Transverse colon (tissue), 4 donors: ENCODE measurements at regions not wholly inside any gene's neighbourhood (a gene's known extent, or its start where the extent isn't known, plus 50 kb on each side); places are given as distances from the start of the nearest gene placed in this dataset.

Source experiments
- DNase-seq: peaks from one replicate; pipeline ENCODE4 v3.0.0-alpha.2; 2019
- H3K27ac ChIP-seq, 4 donors: fragments of 200-600 bp; sonication (generic); 2 replicates each; pipeline ENCODE4 v1.5.1; 2016 to 2018; ENCODE audit warnings: inconsistent platforms in 4 of 4
- H3K27me3 ChIP-seq: fragments of 200-600 bp; sonication (generic); 2 replicates; pipeline ENCODE4 v1.5.1; 2017; ENCODE audit warnings: inconsistent platforms
- H3K36me3 ChIP-seq, 4 donors: fragments of 200-600 bp; sonication (generic); 2 replicates each; pipeline ENCODE4 v1.5.1; 2017 to 2019; ENCODE audit warnings: inconsistent platforms in 4 of 4
- H3K4me1 ChIP-seq, 4 donors: fragments of 200-600 bp; sonication (generic); 2 replicates each; pipeline ENCODE4 v1.5.1; 2017 to 2020; ENCODE audit warnings: inconsistent platforms in 4 of 4
- H3K4me3 ChIP-seq, 4 donors: fragments of 200-600 bp; sonication (generic); 1 replicate in 1 of 4; 2 replicates in 3 of 4; pipeline versions ENCODE4 v1.5.1 to v1.6.1; 2017 to 2019; ENCODE audit warnings: inconsistent platforms in 4 of 4
- H3K9me3 ChIP-seq, 2 donors: fragments of 200-600 bp; sonication (generic); 2 replicates each; pipeline ENCODE4 v1.5.1; 2017 to 2019; ENCODE audit warnings: inconsistent platforms in 2 of 2
- CTCF ChIP-seq, 5 experiments: fragments of 200-600 bp in 3 of 5; fragments of 450-650 bp in 2 of 5; sonication (generic) in 3 of 5; IDR thresholded peaks; 1 replicate in 2 of 5; 2 replicates in 3 of 5; pipeline ENCODE4 v1.5.1; 2016 to 2017; ENCODE audit warnings: antibody characterized with exemption in 5 of 5, inconsistent platforms in 3 of 5, mild to moderate bottlenecking in 2 of 5, moderate library complexity in 1 of 5
- EP300 ChIP-seq: sonication (generic); formaldehyde crosslinking; IDR thresholded peaks from one replicate; pipeline ENCODE4 v1.6.1; 2017; ENCODE audit warnings: antibody characterized with exemption, low read depth
- POLR2A ChIP-seq: fragments of 450-650 bp; IDR thresholded peaks from one replicate; pipeline ENCODE4 v1.6.1; 2016; ENCODE audit warnings: antibody characterized with exemption, mild to moderate bottlenecking, moderate library complexity
- POLR2AphosphoS5 ChIP-seq, 3 donors: sonication (generic); formaldehyde crosslinking; IDR thresholded peaks; one replicate each; pipeline ENCODE4 v1.6.1; 2016; ENCODE audit warnings: antibody characterized with exemption in 3 of 3
- WGBS, 2 donors: methylation state at CpG; one replicate each; pipeline ENCODE4 v1.1.5; 2018; ENCODE audit warnings: low coverage in 1 of 2; 5-methylcytosine and 5-hydroxymethylcytosine counted together
- in situ Hi-C, 4 donors: fragments of 200-750 bp; cut with MboI; loops; one replicate each; pipeline versions ENCODE4 v1.15.0 to v1.15.1; 2017; ENCODE audit warnings: low sequenced_read_pairs in 3 of 4, low pct_ligation_motif_present in 1 of 4, low pct_unique_long_range_greater_than_20kb in 1 of 4
- intact Hi-C: fragments of 100-400 bp; cut with DNase I; formaldehyde crosslinking; loops from one replicate; pipeline ENCODE4 v1.15.1; 2023; ENCODE audit warnings: low total_unique reads

- H3K27me3 ChIP-seq, result no peaks in the 10 kb centered on the region
- H3K4me3 ChIP-seq, result no peak overlapping the region
- TF ChIP-seq POLR2A, result no peak
- TF ChIP-seq POLR2AphosphoS5 (IDR thresholded peaks at IDR 0.05), result no peak
- TF ChIP-seq EP300, result no peak
- no peak for TF ChIP-seq CTCF (IDR thresholded peaks at IDR 0.05)
- H3K9me3 ChIP-seq, result no peaks in the 10 kb centered on the region
- H3K27ac ChIP-seq, result no peak overlapping the region
- H3K4me1 ChIP-seq, result no peaks in the 10 kb centered on the region
- WGBS, 2 donors, result 40 to 53% methylated on average over 2 of the region's 2 CpGs
- in situ Hi-C loops (no loop called here), intact Hi-C loops (no loop called here)
- H3K36me3 ChIP-seq, result no peaks in the 10 kb centered on the region
- DNase-seq, result no peak
These were observed 106.8 kb upstream of the SPRY2 start for GRCh38 chr13:80447747-80448146.

DNA sequence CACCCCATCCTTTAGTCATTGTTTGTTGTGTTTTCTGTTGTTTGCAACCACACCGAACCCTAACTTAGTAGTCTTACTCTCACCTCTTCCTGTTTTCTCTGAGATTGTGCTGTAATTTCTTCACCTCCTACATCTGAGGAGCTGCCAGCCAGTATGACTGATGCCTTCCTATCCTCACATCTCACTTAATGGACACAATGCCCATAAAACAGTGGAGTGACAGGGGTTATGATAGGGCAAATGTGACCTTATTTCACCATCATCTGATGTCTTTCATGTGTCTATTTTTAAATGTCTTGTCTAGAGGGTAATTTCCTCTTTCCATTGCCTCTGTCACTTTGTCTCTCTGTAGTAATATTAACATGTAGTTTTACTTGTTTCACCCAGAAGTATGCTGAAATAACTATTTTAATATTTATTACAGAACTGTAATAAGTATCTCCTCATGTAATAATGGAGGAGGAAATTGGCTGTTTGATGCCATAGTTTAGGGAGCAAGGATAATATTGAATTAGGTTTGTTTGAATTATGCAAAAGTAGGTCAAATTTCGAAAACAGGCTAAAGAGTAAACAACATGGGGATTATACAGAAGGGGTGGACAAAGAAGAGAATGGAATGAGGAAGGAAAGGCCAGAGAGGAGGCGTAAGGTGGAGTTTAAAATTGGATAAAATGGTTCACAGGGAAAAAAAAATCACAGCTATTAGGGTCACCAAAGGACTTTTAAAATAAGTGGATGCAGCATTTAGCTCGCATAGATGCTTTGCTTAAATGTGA is 103.5 kb upstream of the SPRY2 start:
- H3K27me3 ChIP-seq, result no peaks in the 10 kb centered on the region
- H3K36me3 ChIP-seq, result no peaks in the 10 kb centered on the region
- no peak overlapping the region for H3K4me3 ChIP-seq
- in situ Hi-C loops (no loop called here), intact Hi-C loops (no loop called here)
- H3K9me3 ChIP-seq, result no peaks in the 10 kb centered on the region
- TF ChIP-seq EP300 (no peak), CTCF (IDR thresholded peaks at IDR 0.05) (no peak)
- no peak overlapping the region for H3K27ac ChIP-seq
- H3K4me1 ChIP-seq, result no peaks in the 10 kb centered on the region
- 59 to 72% methylated on average over 4 of the region's 4 CpGs for WGBS, 2 donors
- no peak for DNase-seq

- DNase-seq, result no peak
- Histone ChIP-seq H3K9me3 (no peaks in the 10 kb centered on the region), H3K27ac (no peak overlapping the region), H3K4me3 (no peak overlapping the region), H3K27me3 (no peaks in the 10 kb centered on the region), H3K4me1 (no peaks in the 10 kb centered on the region), H3K36me3 (no peaks in the 10 kb centered on the region)
- in situ Hi-C loops, result no loop called here
- TF ChIP-seq POLR2AphosphoS5 (IDR thresholded peaks at IDR 0.05), result no peak
- TF ChIP-seq POLR2A, result no peak
- no peak for TF ChIP-seq CTCF (IDR thresholded peaks at IDR 0.05)
- no peak for TF ChIP-seq EP300
- intact Hi-C loops, result no loop called here
These were observed 101.7 kb upstream of the SPRY2 start for GRCh38 chr13:80442609-80443008.

- H3K27me3 ChIP-seq, result no peaks in the 10 kb centered on the region
- no peak for DNase-seq
- no peak overlapping the region for H3K4me3 ChIP-seq
- H3K36me3 ChIP-seq, result no peaks in the 10 kb centered on the region
- TF ChIP-seq EP300 (no peak), POLR2AphosphoS5 (IDR thresholded peaks at IDR 0.05) (no peak), CTCF (IDR thresholded peaks at IDR 0.05) (no peak), POLR2A (no peak)
- H3K27ac ChIP-seq, result no peak overlapping the region
- no peaks in the 10 kb centered on the region for H3K9me3 ChIP-seq
- in situ Hi-C loops, result no loop called here
- intact Hi-C loops, result no loop called here
- no peaks in the 10 kb centered on the region for H3K4me1 ChIP-seq
These were observed 101.0 kb upstream of the SPRY2 start for GRCh38 chr13:80441968-80442367.
